Cardiac fibroblast (primary cell): ENCODE measurements at regions not wholly inside any gene's neighbourhood (a gene's known extent, or its start where the extent isn't known, plus 50 kb on each side); places are given as distances from the start of the nearest gene placed in this dataset.

ENCODE experiments used
- DNase-seq, 2 donors: peaks; one replicate each; pipeline versions ENCODE4 v3.0.0 to v3.0.0-alpha.2; 2010; ENCODE audit warnings: low read depth in 2 of 2
- H3K4me3 ChIP-seq, 2 donors: replicated peaks in 1 of 2; 1 replicate in 1 of 2; 2 replicates in 1 of 2; pipeline ENCODE4 v1.5.1; 2011; ENCODE audit warnings: low read depth in 2 of 2, low read length in 2 of 2, mild to moderate bottlenecking in 2 of 2, moderate library complexity in 1 of 2
- TF ChIP-seq, protein P1 (sequence below): IDR thresholded peaks from one replicate; pipeline ENCODE4 v1.5.1; 2011; ENCODE audit warnings: low read depth, mild to moderate bottlenecking, low read length, inconsistent platforms

- no peak for DNase-seq
- H3K4me3 ChIP-seq, result no peak overlapping the region
- TF ChIP-seq, protein P1, sequence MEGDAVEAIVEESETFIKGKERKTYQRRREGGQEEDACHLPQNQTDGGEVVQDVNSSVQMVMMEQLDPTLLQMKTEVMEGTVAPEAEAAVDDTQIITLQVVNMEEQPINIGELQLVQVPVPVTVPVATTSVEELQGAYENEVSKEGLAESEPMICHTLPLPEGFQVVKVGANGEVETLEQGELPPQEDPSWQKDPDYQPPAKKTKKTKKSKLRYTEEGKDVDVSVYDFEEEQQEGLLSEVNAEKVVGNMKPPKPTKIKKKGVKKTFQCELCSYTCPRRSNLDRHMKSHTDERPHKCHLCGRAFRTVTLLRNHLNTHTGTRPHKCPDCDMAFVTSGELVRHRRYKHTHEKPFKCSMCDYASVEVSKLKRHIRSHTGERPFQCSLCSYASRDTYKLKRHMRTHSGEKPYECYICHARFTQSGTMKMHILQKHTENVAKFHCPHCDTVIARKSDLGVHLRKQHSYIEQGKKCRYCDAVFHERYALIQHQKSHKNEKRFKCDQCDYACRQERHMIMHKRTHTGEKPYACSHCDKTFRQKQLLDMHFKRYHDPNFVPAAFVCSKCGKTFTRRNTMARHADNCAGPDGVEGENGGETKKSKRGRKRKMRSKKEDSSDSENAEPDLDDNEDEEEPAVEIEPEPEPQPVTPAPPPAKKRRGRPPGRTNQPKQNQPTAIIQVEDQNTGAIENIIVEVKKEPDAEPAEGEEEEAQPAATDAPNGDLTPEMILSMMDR, result no peak
These were observed 2765.1 kb upstream of the PCDH20 start for GRCh38 chr13:64180756-64181155.

DNA sequence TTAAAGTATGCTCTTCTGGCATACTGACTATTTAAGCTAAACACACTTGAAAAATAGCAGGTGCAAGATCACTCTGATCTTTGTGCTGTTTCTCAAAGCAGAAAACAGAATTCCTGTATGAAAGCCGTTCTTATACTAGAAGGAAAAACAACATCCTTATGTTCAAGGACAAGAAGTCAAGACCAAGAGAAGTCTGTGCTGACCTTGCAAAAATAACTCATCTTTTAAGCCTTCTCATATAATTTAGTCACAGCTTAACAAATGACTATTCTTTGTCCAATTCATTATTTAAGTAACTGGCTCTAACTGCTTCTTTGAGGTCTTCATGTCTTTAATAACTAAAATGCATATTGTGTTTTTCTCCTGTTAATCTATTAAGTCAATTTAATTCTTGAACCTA lies 2750.2 kb upstream of the PCDH20 start:
- H3K4me3 ChIP-seq, result no peak overlapping the region
- no peak for DNase-seq
- TF ChIP-seq, protein P1, result no peak

- no peak for DNase-seq
- no peak overlapping the region for H3K4me3 ChIP-seq
- TF ChIP-seq, protein P1, result no peak
These were observed 2748.8 kb upstream of the PCDH20 start for GRCh38 chr13:64164435-64164834.

DNA sequence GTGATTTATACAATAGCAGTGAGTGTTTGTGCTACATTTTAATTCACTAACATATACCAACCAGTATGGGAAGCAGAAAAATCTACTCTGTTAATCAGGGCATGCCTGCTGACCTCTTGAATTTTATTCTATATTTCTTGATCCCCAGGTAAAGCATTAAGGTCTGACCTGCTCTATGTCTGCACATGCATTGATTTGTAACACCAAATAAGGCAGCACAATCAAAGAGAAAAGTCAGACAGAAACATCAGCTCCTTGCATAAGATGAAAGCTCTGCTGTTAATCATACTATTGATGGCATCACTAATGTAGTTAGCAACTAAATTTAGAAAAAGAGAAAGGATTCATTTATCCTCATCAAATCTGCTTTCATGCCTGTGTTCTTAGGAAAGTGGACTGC lies 2744.8 kb upstream of the PCDH20 start:
- DNase-seq, result no peak
- H3K4me3 ChIP-seq, result no peak overlapping the region
- TF ChIP-seq, protein P1, result no peak

DNA sequence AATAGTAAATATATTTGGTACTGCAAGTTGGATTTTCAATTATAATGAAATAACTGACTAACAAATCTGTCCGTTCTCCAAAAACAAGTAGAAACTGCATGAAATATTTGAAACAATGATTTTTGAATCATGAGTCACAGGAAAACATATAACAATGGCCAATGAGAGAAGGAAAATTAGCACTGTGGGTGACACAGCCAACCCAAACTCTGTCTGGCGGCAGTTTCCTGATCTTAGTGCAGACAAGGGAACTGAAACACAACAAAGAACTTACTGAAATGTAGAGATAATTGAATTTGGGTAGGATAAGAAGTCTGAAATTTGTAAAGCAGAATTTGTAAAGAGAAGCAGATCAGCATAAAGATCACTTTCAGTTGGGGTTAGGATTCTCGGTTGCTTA lies 2743.3 kb upstream of the PCDH20 start:
- DNase-seq, result peak; percentile 60 to 82
- TF ChIP-seq, protein P1, result no peak
- no peak overlapping the region for H3K4me3 ChIP-seq

DNA sequence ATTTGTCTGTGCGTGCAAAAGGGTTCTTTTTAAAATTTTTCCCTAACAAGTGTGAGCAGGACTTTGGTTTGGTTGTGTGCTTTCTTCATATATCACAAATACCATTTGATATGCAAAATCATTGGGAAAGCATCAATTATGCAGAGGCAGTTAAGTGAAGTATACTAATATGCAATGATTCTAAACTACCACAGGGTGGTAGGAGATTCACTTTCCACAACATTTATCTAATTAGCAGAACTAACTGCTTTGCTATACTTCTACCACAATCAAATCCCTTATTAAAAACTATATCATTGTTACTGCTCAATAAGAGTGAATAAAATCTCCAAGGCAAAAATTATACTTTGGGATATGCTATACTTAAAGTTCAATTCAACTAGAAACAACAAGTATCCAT lies 2738.9 kb upstream of the PCDH20 start:
- TF ChIP-seq, protein P1, result peak; percentile 37
- peak; percentile 51 to 55 for DNase-seq
- no peak overlapping the region for H3K4me3 ChIP-seq

DNA sequence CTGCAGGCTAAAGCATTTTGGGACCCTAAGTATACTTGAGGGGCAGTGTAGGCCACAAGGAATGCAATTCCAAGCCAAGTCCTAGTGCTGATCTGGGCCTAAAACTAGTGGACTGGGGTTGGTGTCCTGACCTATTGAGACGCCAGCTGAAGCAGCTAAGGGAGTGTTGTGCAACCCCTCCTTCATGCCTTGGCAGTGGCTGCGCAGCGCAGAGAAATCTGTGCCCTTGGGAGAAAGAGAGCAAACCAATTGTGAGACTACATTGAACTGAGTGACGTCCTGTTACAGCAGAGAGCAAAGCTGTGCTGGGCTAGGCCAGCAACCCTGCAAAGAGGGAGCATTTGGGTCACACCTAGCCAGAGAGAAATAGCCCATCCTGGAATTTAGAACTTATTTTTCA lies 2715.0 kb upstream of the PCDH20 start:
- TF ChIP-seq, protein P1, result no peak
- DNase-seq, result peak in 1 of 2 donors; percentile 4

More for the DNA sequence above, 2715.0 kb upstream of the PCDH20 start:
- H3K4me3 ChIP-seq, result no peak overlapping the region
